Activated naive CD4-positive, alpha-beta T cell treated with anti-CD3 and anti-CD28 coated beads, Interleukin-2, amount 50 U/mL, for 72 hours (primary cell): ENCODE measurements at regions not wholly inside any gene's neighbourhood (a gene's known extent, or its start where the extent isn't known, plus 50 kb on each side); places are given as distances from the start of the nearest gene placed in this dataset.

ENCODE experiments used
- ATAC-seq, 2 donors: fragments of 150-1000 bp; cut with Tn5 transposase; 2 replicates each; pipeline ENCODE4 v1.10.0; 2021; ENCODE audit warnings: mild to moderate bottlenecking in 2 of 2, moderate library complexity in 2 of 2
- DNase-seq, 2 donors: peaks; one replicate each; pipeline ENCODE4 v3.0.0; 2021 to 2022; ENCODE audit warnings: low spot score in 2 of 2
- H3K27ac Mint-ChIP-seq, 2 donors: one replicate each; pipeline ENCODE4 v1.8.0; 2022; ENCODE audit warnings: mild to moderate bottlenecking in 2 of 2, mixed read lengths in 2 of 2
- H3K36me3 Mint-ChIP-seq, 2 donors: one replicate each; pipeline ENCODE4 v1.8.0; 2022; ENCODE audit warnings: mixed read lengths in 2 of 2
- H3K9me3 Mint-ChIP-seq, 2 donors: one replicate each; pipeline ENCODE4 v1.8.0; 2022; ENCODE audit warnings: mixed read lengths in 2 of 2

- ATAC-seq = no peak
- Mint-ChIP-seq H3K36me3 (no peaks in the 10 kb centered on the region), H3K27ac (no peak overlapping the region), H3K9me3 (no peaks in the 10 kb centered on the region)
- no peak for DNase-seq
These were observed 201.7 kb upstream of the SP8 start for GRCh38 chr7:20988340-20988739.

- DNase-seq = no peak
- Mint-ChIP-seq H3K36me3 (no peaks in the 10 kb centered on the region), H3K9me3 (no peaks in the 10 kb centered on the region), H3K27ac (no peak overlapping the region)
- ATAC-seq = no peak
These were observed 204.9 kb upstream of the SP8 start for GRCh38 chr7:20991544-20991943.

GRCh38 chr7:20993693-20994092, 207.0 kb upstream of the SP8 start:
- ATAC-seq (no peak), DNase-seq (no peak)
- Mint-ChIP-seq H3K27ac (no peak overlapping the region), H3K36me3 (no peaks in the 10 kb centered on the region), H3K9me3 (no peaks in the 10 kb centered on the region)

GRCh38 chr7:20998309-20998708, 211.6 kb upstream of the SP8 start:
- ATAC-seq = no peak
- DNase-seq = no peak
- peaks cover 0 to under 1% of the 10 kb centered on the region in 2 donors for H3K9me3 Mint-ChIP-seq
- H3K36me3 Mint-ChIP-seq = peaks cover 0 to 2% of the 10 kb centered on the region in 2 donors
- H3K27ac Mint-ChIP-seq = no peak overlapping the region

- H3K27ac Mint-ChIP-seq = no peak overlapping the region
- DNase-seq = no peak
- H3K36me3 Mint-ChIP-seq = no peaks in the 10 kb centered on the region
- ATAC-seq = no peak
- peaks cover 7 to 11% of the 10 kb centered on the region in 2 donors for H3K9me3 Mint-ChIP-seq
These were observed 224.5 kb upstream of the SP8 start for GRCh38 chr7:21011153-21011552.

GRCh38 chr7:21013765-21014539, 227.3 kb upstream of the SP8 start:
- Mint-ChIP-seq H3K36me3 (no peaks in the 10 kb centered on the region), H3K9me3 (peaks cover 0 to 7% of the 10 kb centered on the region in 2 donors), H3K27ac (no peak overlapping the region)
- ATAC-seq (no peak), DNase-seq (no peak)

- DNase-seq = no peak
- Mint-ChIP-seq H3K9me3 (peaks cover 0 to 1% of the 10 kb centered on the region in 2 donors), H3K36me3 (no peaks in the 10 kb centered on the region), H3K27ac (no peak overlapping the region)
- no peak for ATAC-seq
These were observed 234.0 kb upstream of the SP8 start for GRCh38 chr7:21020667-21021066.

GRCh38 chr7:21023841-21024484, 237.3 kb upstream of the SP8 start:
- no peaks in the 10 kb centered on the region for H3K9me3 Mint-ChIP-seq
- H3K36me3 Mint-ChIP-seq = no peaks in the 10 kb centered on the region
- ATAC-seq (no peak), DNase-seq (no peak)
- H3K27ac Mint-ChIP-seq = no peak overlapping the region

- DNase-seq (no peak), ATAC-seq (no peak)
- H3K27ac Mint-ChIP-seq = no peak overlapping the region
- no peaks in the 10 kb centered on the region for H3K9me3 Mint-ChIP-seq
- H3K36me3 Mint-ChIP-seq = no peaks in the 10 kb centered on the region
These were observed 237.8 kb upstream of the SP8 start for GRCh38 chr7:21024485-21024867.

- no peak overlapping the region for H3K27ac Mint-ChIP-seq
- H3K36me3 Mint-ChIP-seq = no peaks in the 10 kb centered on the region
- no peak for DNase-seq
- no peak for ATAC-seq
- H3K9me3 Mint-ChIP-seq = no peaks in the 10 kb centered on the region
These were observed 241.5 kb upstream of the SP8 start for GRCh38 chr7:21028186-21028585.

GRCh38 chr7:21028599-21028998, 241.9 kb upstream of the SP8 start:
- no peaks in the 10 kb centered on the region for H3K9me3 Mint-ChIP-seq
- H3K36me3 Mint-ChIP-seq = no peaks in the 10 kb centered on the region
- no peak for DNase-seq
- H3K27ac Mint-ChIP-seq = no peak overlapping the region
- no peak for ATAC-seq

GRCh38 chr7:21029006-21029405, 242.3 kb upstream of the SP8 start:
- H3K27ac Mint-ChIP-seq = no peak overlapping the region
- H3K9me3 Mint-ChIP-seq = no peaks in the 10 kb centered on the region
- no peaks in the 10 kb centered on the region for H3K36me3 Mint-ChIP-seq
- no peak for ATAC-seq
- DNase-seq = no peak

- no peak overlapping the region for H3K27ac Mint-ChIP-seq
These were observed 243.7 kb upstream of the SP8 start for GRCh38 chr7:21030237-21030871.

GRCh38 chr7:21041252-21041651, 254.6 kb upstream of the SP8 start:
- DNase-seq (no peak), ATAC-seq (no peak)
- Mint-ChIP-seq H3K36me3 (no peaks in the 10 kb centered on the region), H3K9me3 (peaks cover 0 to 6% of the 10 kb centered on the region in 2 donors), H3K27ac (no peak overlapping the region)

More at GRCh38 chr7:21030237-21030871, 243.7 kb upstream of the SP8 start:
- Mint-ChIP-seq H3K36me3 (no peaks in the 10 kb centered on the region), H3K9me3 (no peaks in the 10 kb centered on the region)
- ATAC-seq (no peak), DNase-seq (no peak)

GRCh38 chr7:21041666-21042065, 255.0 kb upstream of the SP8 start:
- DNase-seq (no peak), ATAC-seq (no peak)
- H3K9me3 Mint-ChIP-seq = peaks cover 0 to 6% of the 10 kb centered on the region in 2 donors
- no peak overlapping the region for H3K27ac Mint-ChIP-seq
- H3K36me3 Mint-ChIP-seq = no peaks in the 10 kb centered on the region

- Mint-ChIP-seq H3K9me3 (no peaks in the 10 kb centered on the region), H3K27ac (no peak overlapping the region), H3K36me3 (no peaks in the 10 kb centered on the region)
- ATAC-seq (no peak), DNase-seq (no peak)
These were observed 257.7 kb upstream of the SP8 start for GRCh38 chr7:21044384-21044783.

GRCh38 chr7:21044913-21045568, 258.4 kb upstream of the SP8 start:
- Mint-ChIP-seq H3K27ac (no peak overlapping the region), H3K9me3 (no peaks in the 10 kb centered on the region), H3K36me3 (no peaks in the 10 kb centered on the region)
- ATAC-seq (no peak), DNase-seq (no peak)
